GM18505 (cell line): ENCODE measurements at regions not wholly inside any gene's neighbourhood (a gene's known extent, or its start where the extent isn't known, plus 50 kb on each side); places are given as distances from the start of the nearest gene placed in this dataset.
"Not testable (repeated sequence)": the region's sequence is repeated elsewhere in the genome, so short reads cannot be mapped to it uniquely, and the experiment has no call there.

Source experiments
- ATAC-seq: cut with Tn5 transposase; IDR thresholded peaks from one replicate; pipeline ENCODE4 v1.9.1; 2021; ENCODE audit not compliant: unreplicated experiment
- POLR2A ChIP-seq: IDR thresholded peaks from 4 replicates; pipeline ENCODE4 v1.6.1; 2011; ENCODE audit warnings: borderline replicate concordance; ENCODE audit not compliant: insufficient read depth, insufficient read length; ENCODE audit errors: extremely low read depth

GRCh38 chr1:58082596-58082995 lies 463.9 kb downstream of the OMA1 start:
- no peak for ATAC-seq
- TF ChIP-seq POLR2A: no peak

GRCh38 chr1:58076258-58076657 lies 470.3 kb downstream of the OMA1 start:
- ATAC-seq: no peak
- no peak for TF ChIP-seq POLR2A

- ATAC-seq: no peak
- no peak for TF ChIP-seq POLR2A
Measured at GRCh38 chr1:58075188-58075578, 471.3 kb downstream of the OMA1 start.

- TF ChIP-seq POLR2A: no peak
- no peak for ATAC-seq
Measured at GRCh38 chr1:58072450-58072849, 474.1 kb downstream of the OMA1 start.

GRCh38 chr1:58067082-58067481 lies 479.4 kb downstream of the OMA1 start:
- no peak for ATAC-seq
- no peak for TF ChIP-seq POLR2A

- TF ChIP-seq POLR2A: no peak
Measured at GRCh38 chr1:58065520-58065919, 481.0 kb downstream of the OMA1 start.

GRCh38 chr1:58064166-58064565 lies 482.4 kb downstream of the OMA1 start:
- no peak for ATAC-seq
- TF ChIP-seq POLR2A: no peak

More at GRCh38 chr1:58065520-58065919, 481.0 kb downstream of the OMA1 start:
- no peak for ATAC-seq

- no peak for ATAC-seq
- TF ChIP-seq POLR2A: no peak
Measured at GRCh38 chr1:58063095-58063494, 483.4 kb downstream of the OMA1 start.

GRCh38 chr1:58062635-58063034 lies 483.9 kb downstream of the OMA1 start:
- TF ChIP-seq POLR2A: no peak
- ATAC-seq: no peak

GRCh38 chr1:58060559-58061170 lies 485.9 kb downstream of the OMA1 start:
- no peak for TF ChIP-seq POLR2A
- ATAC-seq: no peak

- TF ChIP-seq POLR2A: no peak
- no peak for ATAC-seq
Measured at GRCh38 chr1:58059789-58060188, 486.7 kb downstream of the OMA1 start.

GRCh38 chr1:58058323-58058722 lies 488.2 kb downstream of the OMA1 start:
- no peak for TF ChIP-seq POLR2A
- ATAC-seq: no peak

- no peak for ATAC-seq
- TF ChIP-seq POLR2A: no peak
Measured at GRCh38 chr1:58057826-58058225, 488.7 kb downstream of the OMA1 start.

GRCh38 chr1:58051187-58051586 lies 495.3 kb downstream of the OMA1 start:
- ATAC-seq: not testable (repeated sequence)

- no peak for ATAC-seq
- TF ChIP-seq POLR2A: no peak
Measured at GRCh38 chr1:58047265-58047858, 499.2 kb downstream of the OMA1 start.
